DOHH2 (cell line): ENCODE measurements at regions not wholly inside any gene's neighbourhood (a gene's known extent, or its start where the extent isn't known, plus 50 kb on each side); places are given as distances from the start of the nearest gene placed in this dataset.
"Not testable (repeated sequence)": the region's sequence is repeated elsewhere in the genome, so short reads cannot be mapped to it uniquely, and the experiment has no call there.

Source experiments
- EZH2phosphoT487 ChIP-seq: fragments of 200-600 bp; sonication (generic); IDR thresholded peaks from 2 replicates; pipeline ENCODE4 v1.6.1; 2017; ENCODE audit warnings: borderline replicate concordance, mild to moderate bottlenecking, antibody characterized with exemption, low read length, moderate library complexity, mixed read lengths
- TF ChIP-seq, protein P1 (sequence below): fragments of 200-600 bp; sonication (generic); IDR thresholded peaks from one replicate; pipeline ENCODE4 v1.5.1; 2014; ENCODE audit warnings: antibody characterized with exemption, mild to moderate bottlenecking, low read depth, low read length; ENCODE audit not compliant: poor library complexity, severe bottlenecking

DNA sequence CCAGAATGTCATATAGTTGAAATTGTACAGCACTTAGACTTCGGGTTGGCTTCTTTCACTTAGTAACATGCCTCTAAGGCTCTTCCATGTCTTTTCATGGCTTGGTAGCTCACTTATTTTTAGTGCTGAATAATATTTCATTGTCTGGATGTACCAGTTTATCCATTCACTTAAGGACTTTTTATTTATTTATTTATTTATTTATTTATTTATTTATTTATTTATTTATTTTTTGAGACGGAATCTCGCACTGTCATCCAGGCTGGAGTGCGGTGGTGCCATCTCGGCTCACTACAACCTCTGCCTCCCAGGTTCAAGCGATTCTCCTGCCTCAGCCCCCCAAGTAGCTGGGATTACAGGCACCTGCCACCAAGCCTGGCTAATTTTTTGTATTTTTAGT is 132.9 kb upstream of the ELAC2 start:
- TF ChIP-seq, protein P1, sequence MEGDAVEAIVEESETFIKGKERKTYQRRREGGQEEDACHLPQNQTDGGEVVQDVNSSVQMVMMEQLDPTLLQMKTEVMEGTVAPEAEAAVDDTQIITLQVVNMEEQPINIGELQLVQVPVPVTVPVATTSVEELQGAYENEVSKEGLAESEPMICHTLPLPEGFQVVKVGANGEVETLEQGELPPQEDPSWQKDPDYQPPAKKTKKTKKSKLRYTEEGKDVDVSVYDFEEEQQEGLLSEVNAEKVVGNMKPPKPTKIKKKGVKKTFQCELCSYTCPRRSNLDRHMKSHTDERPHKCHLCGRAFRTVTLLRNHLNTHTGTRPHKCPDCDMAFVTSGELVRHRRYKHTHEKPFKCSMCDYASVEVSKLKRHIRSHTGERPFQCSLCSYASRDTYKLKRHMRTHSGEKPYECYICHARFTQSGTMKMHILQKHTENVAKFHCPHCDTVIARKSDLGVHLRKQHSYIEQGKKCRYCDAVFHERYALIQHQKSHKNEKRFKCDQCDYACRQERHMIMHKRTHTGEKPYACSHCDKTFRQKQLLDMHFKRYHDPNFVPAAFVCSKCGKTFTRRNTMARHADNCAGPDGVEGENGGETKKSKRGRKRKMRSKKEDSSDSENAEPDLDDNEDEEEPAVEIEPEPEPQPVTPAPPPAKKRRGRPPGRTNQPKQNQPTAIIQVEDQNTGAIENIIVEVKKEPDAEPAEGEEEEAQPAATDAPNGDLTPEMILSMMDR: not testable (repeated sequence)
- not testable (repeated sequence) for TF ChIP-seq EZH2phosphoT487
